Stomach (tissue), 4 donors: ENCODE measurements at regions not wholly inside any gene's neighbourhood (a gene's known extent, or its start where the extent isn't known, plus 50 kb on each side); places are given as distances from the start of the nearest gene placed in this dataset.

Source experiments
- CTCF ChIP-seq, 7 experiments: fragments of 450-650 bp in 4 of 7; fragments of 200-600 bp in 3 of 7; sonication (generic) in 3 of 7; IDR thresholded peaks; one replicate each; pipeline ENCODE4 v1.5.1; 2016 to 2019; ENCODE audit warnings: antibody characterized with exemption in 7 of 7, control low read depth in 2 of 7, mild to moderate bottlenecking in 1 of 7
- EP300 ChIP-seq: sonication (generic); formaldehyde crosslinking; IDR thresholded peaks from one replicate; pipeline ENCODE4 v1.6.1; 2017; ENCODE audit warnings: antibody characterized with exemption
- POLR2A ChIP-seq, 4 donors: fragments of 450-650 bp; IDR thresholded peaks; one replicate each; pipeline ENCODE4 v1.6.1; 2016; ENCODE audit warnings: antibody characterized with exemption in 4 of 4, control low read depth in 2 of 4, mild to moderate bottlenecking in 1 of 4, moderate library complexity in 1 of 4

GRCh38 chr5:35364350-35364749 lies 134.1 kb upstream of the PRLR start:
- TF ChIP-seq CTCF (IDR thresholded peaks at IDR 0.05) (no peak), POLR2A (IDR thresholded peaks at IDR 0.05) (no peak), EP300 (no peak)
